GM21786 (cell line): ENCODE measurements at regions not wholly inside any gene's neighbourhood (a gene's known extent, or its start where the extent isn't known, plus 50 kb on each side); places are given as distances from the start of the nearest gene placed in this dataset.
"Not testable (repeated sequence)": the region's sequence is repeated elsewhere in the genome, so short reads cannot be mapped to it uniquely, and the experiment has no call there.

ENCODE experiments used
- ATAC-seq: cut with Tn5 transposase; IDR thresholded peaks from one replicate; pipeline ENCODE4 v1.9.1; 2021; ENCODE audit not compliant: unreplicated experiment

GRCh38 chr18:44568342-44568741, 112.3 kb upstream of the SETBP1 start:
- ATAC-seq, result no peak

- no peak for ATAC-seq
Observed at GRCh38 chr18:44568986-44569385, 111.7 kb upstream of the SETBP1 start.

GRCh38 chr18:44569391-44570055, 111.2 kb upstream of the SETBP1 start:
- no peak for ATAC-seq

GRCh38 chr18:44579028-44579702, 101.5 kb upstream of the SETBP1 start:
- no peak for ATAC-seq

- no peak for ATAC-seq
Observed at GRCh38 chr18:44579745-44580144, 100.9 kb upstream of the SETBP1 start.

- no peak for ATAC-seq
Observed at GRCh38 chr18:44580159-44580558, 100.5 kb upstream of the SETBP1 start.

- ATAC-seq, result not testable (repeated sequence)
Observed at GRCh38 chr18:44580782-44581181, 99.9 kb upstream of the SETBP1 start.

- ATAC-seq, result no peak
Observed at GRCh38 chr18:44582456-44582855, 98.2 kb upstream of the SETBP1 start.

- ATAC-seq, result no peak
Observed at GRCh38 chr18:44584900-44585299, 95.8 kb upstream of the SETBP1 start.

GRCh38 chr18:44586782-44587524, 93.7 kb upstream of the SETBP1 start:
- ATAC-seq, result no peak

GRCh38 chr18:44588508-44588907, 92.2 kb upstream of the SETBP1 start:
- no peak for ATAC-seq

GRCh38 chr18:44589693-44590355, 90.9 kb upstream of the SETBP1 start:
- no peak for ATAC-seq

GRCh38 chr18:44590956-44591670, 89.6 kb upstream of the SETBP1 start:
- ATAC-seq, result no peak

GRCh38 chr18:44592639-44593038, 88.0 kb upstream of the SETBP1 start:
- ATAC-seq, result no peak

GRCh38 chr18:44594799-44595467, 85.8 kb upstream of the SETBP1 start:
- ATAC-seq, result no peak

GRCh38 chr18:44597797-44598196, 82.9 kb upstream of the SETBP1 start:
- no peak for ATAC-seq

- ATAC-seq, result no peak
Observed at GRCh38 chr18:44598514-44598913, 82.2 kb upstream of the SETBP1 start.

GRCh38 chr18:44599412-44599811, 81.3 kb upstream of the SETBP1 start:
- no peak for ATAC-seq

GRCh38 chr18:44601447-44601846, 79.2 kb upstream of the SETBP1 start:
- no peak for ATAC-seq

- ATAC-seq, result no peak
Observed at GRCh38 chr18:44602380-44602779, 78.3 kb upstream of the SETBP1 start.
